Right lobe of liver (tissue), 6 donors: ENCODE measurements at regions not wholly inside any gene's neighbourhood (a gene's known extent, or its start where the extent isn't known, plus 50 kb on each side); places are given as distances from the start of the nearest gene placed in this dataset.
"Not testable (repeated sequence)": the region's sequence is repeated elsewhere in the genome, so short reads cannot be mapped to it uniquely, and the experiment has no call there.

Source experiments
- ATAC-seq, 4 donors: fragments of 200-7000 bp; cut with Tn5 transposase; one replicate each; pipeline ENCODE4 v1.9.1; 2020; ENCODE audit warnings: mild to moderate bottlenecking in 4 of 4, moderate library complexity in 4 of 4
- DNase-seq, 3 donors: peaks; one replicate each; pipeline ENCODE4 v3.0.0-alpha.2; 2020
- H3K27ac ChIP-seq, 3 donors: fragments of 200-600 bp; one replicate each; pipeline ENCODE4 v1.8.0; 2022
- H3K27me3 ChIP-seq, 2 donors: fragments of 200-600 bp; one replicate each; pipeline ENCODE4 v1.8.0; 2022
- H3K36me3 ChIP-seq, 4 donors: fragments of 200-600 bp; sonication (generic) in 1 of 4; one replicate each; pipeline versions ENCODE4 v1.5.1 to v1.8.0; 2017 to 2022; ENCODE audit warnings: control low read depth in 1 of 4
- H3K4me1 ChIP-seq, 4 donors: fragments of 200-600 bp; sonication (generic) in 1 of 4; one replicate each; pipeline versions ENCODE4 v1.5.1 to v1.8.0; 2017 to 2022; ENCODE audit warnings: control low read depth in 1 of 4
- H3K4me3 ChIP-seq, 3 donors: fragments of 200-600 bp; one replicate each; pipeline ENCODE4 v1.8.0; 2022
- H3K9me3 ChIP-seq, 4 donors: fragments of 200-600 bp; sonication (generic) in 1 of 4; one replicate each; pipeline versions ENCODE4 v1.5.1 to v1.8.0; 2017 to 2022; ENCODE audit warnings: control low read depth in 1 of 4
- CTCF ChIP-seq, 4 donors: fragments of 200-600 bp in 3 of 4; fragments of 450-650 bp in 1 of 4; IDR thresholded peaks; one replicate each; pipeline versions ENCODE4 v1.5.1 to v1.8.0; 2016 to 2022; ENCODE audit warnings: antibody characterized with exemption in 4 of 4, mild to moderate bottlenecking in 2 of 4
- POLR2A ChIP-seq: fragments of 450-650 bp; IDR thresholded peaks from one replicate; pipeline ENCODE4 v1.6.1; 2017; ENCODE audit warnings: antibody characterized with exemption, mild to moderate bottlenecking
- WGBS: methylation state at CpG from one replicate; pipeline ENCODE4 v1.1.6; 2018; ENCODE audit warnings: low coverage, low lambda C conversion rate; ENCODE audit not compliant: insufficient coverage; ENCODE audit errors: missing lambda C conversion rate; 5-methylcytosine and 5-hydroxymethylcytosine counted together
- intact Hi-C, 2 donors: fragments of 100-400 bp; cut with DNase I; formaldehyde crosslinking; loops; one replicate each; pipeline versions ENCODE4 v1.11.2 to v1.14.1; 2022
- donor health status: DM: no; HTN: yes; CAD: no.
- donor health status: DM: no; HTN: no; CAD: no.
- donor health status: DM: no; HTN: no; CAD: no.
- donor health status: DM: no; HTN: yes; CAD: no.
- donor health status: DM: no; HTN: yes; CAD: no.

- intact Hi-C loops: no loop called here
- no peaks in the 10 kb centered on the region for H3K9me3 ChIP-seq
- no peaks in the 10 kb centered on the region for H3K36me3 ChIP-seq
- no peak for TF ChIP-seq CTCF (IDR thresholded peaks at IDR 0.05)
- TF ChIP-seq POLR2A: no peak
- no peaks in the 10 kb centered on the region for H3K27me3 ChIP-seq
- WGBS: 46% methylated on average over 2 of the region's 2 CpGs
- H3K4me3 ChIP-seq: no peak overlapping the region
- H3K27ac ChIP-seq: no peak overlapping the region
- ATAC-seq: no peak
- peaks cover 0 to 13% (median 5%) of the 10 kb centered on the region in 4 donors for H3K4me1 ChIP-seq
- DNase-seq: no peak
These were observed 838.2 kb upstream of the B3GALT2 start for GRCh38 chr1:194024659-194025058.

GRCh38 chr1:194014014-194014413 lies 827.6 kb upstream of the B3GALT2 start:
- H3K4me3 ChIP-seq: no peak overlapping the region
- H3K27ac ChIP-seq: no peak overlapping the region
- WGBS: 52% methylated on average over 2 of the region's 2 CpGs
- no peaks in the 10 kb centered on the region for H3K9me3 ChIP-seq
- intact Hi-C loops: no loop called here
- H3K4me1 ChIP-seq: no peaks in the 10 kb centered on the region
- TF ChIP-seq CTCF (IDR thresholded peaks at IDR 0.05) (no peak), POLR2A (no peak)
- H3K36me3 ChIP-seq: no peaks in the 10 kb centered on the region
- H3K27me3 ChIP-seq: no peaks in the 10 kb centered on the region
- DNase-seq (no peak), ATAC-seq (no peak)

- intact Hi-C loops: no loop called here
These were observed 827.1 kb upstream of the B3GALT2 start for GRCh38 chr1:194013561-194013960.

GRCh38 chr1:194004146-194004545 lies 817.7 kb upstream of the B3GALT2 start:
- no peak overlapping the region for H3K4me3 ChIP-seq

More at GRCh38 chr1:194013561-194013960, 827.1 kb upstream of the B3GALT2 start:
- Histone ChIP-seq H3K27ac (no peak overlapping the region), H3K27me3 (no peaks in the 10 kb centered on the region), H3K4me1 (no peaks in the 10 kb centered on the region), H3K4me3 (no peak overlapping the region), H3K9me3 (no peaks in the 10 kb centered on the region), H3K36me3 (no peaks in the 10 kb centered on the region)
- ATAC-seq: no peak
- 83% methylated on average over 2 of the region's 2 CpGs for WGBS
- DNase-seq: no peak
- TF ChIP-seq CTCF (IDR thresholded peaks at IDR 0.05) (no peak), POLR2A (no peak)

GRCh38 chr1:194001726-194002350 lies 815.4 kb upstream of the B3GALT2 start:
- H3K4me1 ChIP-seq, H3K36me3 ChIP-seq, intact Hi-C loops, DNase-seq, ATAC-seq, H3K27ac ChIP-seq, H3K4me3 ChIP-seq, H3K27me3 ChIP-seq, H3K9me3 ChIP-seq: not testable (repeated sequence)
- WGBS: no CpG with 5 or more reads among the region's 33 CpGs

More at GRCh38 chr1:194004146-194004545, 817.7 kb upstream of the B3GALT2 start:
- intact Hi-C loops: no loop called here
- Histone ChIP-seq H3K36me3 (no peaks in the 10 kb centered on the region), H3K9me3 (no peaks in the 10 kb centered on the region), H3K27me3 (no peaks in the 10 kb centered on the region), H3K27ac (no peak overlapping the region), H3K4me1 (no peaks in the 10 kb centered on the region)
- no peak for ATAC-seq
- WGBS: 70% methylated on average over 2 of the region's 2 CpGs
- no peak for TF ChIP-seq POLR2A
- no peak for TF ChIP-seq CTCF (IDR thresholded peaks at IDR 0.05)
- DNase-seq: no peak
